ENCODE measurements at regions not wholly inside any gene's neighbourhood (a gene's known extent, or its start where the extent isn't known, plus 50 kb on each side); places are given as distances from the start of the nearest gene placed in this dataset.

GRCh38 chr5:56501781-56502557 lies 268.8 kb upstream of the ANKRD55 start:
- BruUV-seq (replicated peaks) = no TSS peak
- H3K27me3 ChIP-seq (ENCODE audit: control insufficient read depth in 1 of 2, insufficient read depth in 2 of 2, low read length in 2 of 2) = no peaks in the 10 kb centered on the region
- H3K4me2 ChIP-seq (ENCODE audit: low read depth, low read length) = no peak overlapping the region
- no peaks in the 10 kb centered on the region for H3K9me3 ChIP-seq (ENCODE audit: low read length)
- H3K27ac ChIP-seq (ENCODE audit: extremely low read length, insufficient read depth, low read length) = no peak overlapping the region
- WGBS (ENCODE audit: low lambda C conversion rate) = 65% methylated on average over 5 of the region's 5 CpGs
- no peaks in the 10 kb centered on the region for H3K36me3 ChIP-seq (replicated peaks in 1 of 2; ENCODE audit: control insufficient read depth in 1 of 2, insufficient read depth in 2 of 2, low read length in 2 of 2)
- H3K4me3 ChIP-seq (replicated peaks in 1 of 3; ENCODE audit: insufficient read depth in 1 of 3, low read depth in 2 of 3, low read length in 3 of 3) = no peak overlapping the region
- in situ Hi-C loops (cut with HindIII; ENCODE audit: extremely low pct_ligation_motif_present, low pct_unique_long_range_greater_than_20kb) = no loop called here
- DNase-seq (ENCODE audit: low spot score) (no peak), FAIRE-seq (no peak), ATAC-seq (no peak)
- H3K79me2 ChIP-seq (ENCODE audit: insufficient read depth, low read length) = no peaks in the 10 kb centered on the region
- CTCF ChIA-PET (ENCODE audit: low intra/inter-chr PET ratio, low total read pairs) = no interaction called here
- TF ChIP-seq, protein P1, sequence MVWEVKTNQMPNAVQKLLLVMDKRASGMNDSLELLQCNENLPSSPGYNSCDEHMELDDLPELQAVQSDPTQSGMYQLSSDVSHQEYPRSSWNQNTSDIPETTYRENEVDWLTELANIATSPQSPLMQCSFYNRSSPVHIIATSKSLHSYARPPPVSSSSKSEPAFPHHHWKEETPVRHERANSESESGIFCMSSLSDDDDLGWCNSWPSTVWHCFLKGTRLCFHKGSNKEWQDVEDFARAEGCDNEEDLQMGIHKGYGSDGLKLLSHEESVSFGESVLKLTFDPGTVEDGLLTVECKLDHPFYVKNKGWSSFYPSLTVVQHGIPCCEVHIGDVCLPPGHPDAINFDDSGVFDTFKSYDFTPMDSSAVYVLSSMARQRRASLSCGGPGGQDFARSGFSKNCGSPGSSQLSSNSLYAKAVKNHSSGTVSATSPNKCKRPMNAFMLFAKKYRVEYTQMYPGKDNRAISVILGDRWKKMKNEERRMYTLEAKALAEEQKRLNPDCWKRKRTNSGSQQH (CRISPR knock-in tag; IDR thresholded peaks at IDR 0.05; ENCODE audit: low read depth) = no peak
- TF ChIP-seq ZNF607 (CRISPR knock-in tag; IDR thresholded peaks at IDR 0.05; ENCODE audit: borderline replicate concordance) (no peak), ZNF10 (CRISPR knock-in tag; IDR thresholded peaks at IDR 0.05; ENCODE audit: borderline replicate concordance, low read depth) (no peak), ERF (CRISPR knock-in tag; IDR thresholded peaks at IDR 0.05) (no peak), SRSF1 (optimal IDR thresholded peaks at IDR 0.05; ENCODE audit: low read depth, low read length) (no peak), SRY (CRISPR knock-in tag; IDR thresholded peaks at IDR 0.05) (no peak), HNF4G (IDR thresholded peaks at IDR 0.05; ENCODE audit: borderline replicate concordance, low read depth, low read length) (no peak), HNF4G (CRISPR knock-in tag; IDR thresholded peaks at IDR 0.05; ENCODE audit: borderline replicate concordance, low read depth) (no peak), ZNF766 (CRISPR knock-in tag; IDR thresholded peaks at IDR 0.05; ENCODE audit: borderline replicate concordance) (no peak), ZNF557 (CRISPR knock-in tag; IDR thresholded peaks at IDR 0.05) (no peak), ZNF704 (CRISPR knock-in tag; IDR thresholded peaks at IDR 0.05; ENCODE audit: borderline replicate concordance) (no peak), PBX3 (CRISPR knock-in tag; IDR thresholded peaks at IDR 0.05; ENCODE audit: borderline replicate concordance) (no peak)
- peaks cover 26% of the 10 kb centered on the region for H3K4me1 ChIP-seq (ENCODE audit: insufficient read depth, low read length)
- POLR2A ChIA-PET = no interaction called here
- H4K20me1 ChIP-seq (ENCODE audit: insufficient read depth, low read length) = no peaks in the 10 kb centered on the region
- H2AFZ ChIP-seq (ENCODE audit: low read length) = no peak overlapping the region
- intact Hi-C loops (cut with micrococcal nuclease; ENCODE audit: unreplicated experiment) = no loop called here
- no peak overlapping the region for H3K9ac ChIP-seq (ENCODE audit: insufficient read depth, low read depth, low read length)

Data from HepG2 (cell line).